ENCODE measurements at regions not wholly inside any gene's neighbourhood (a gene's known extent, or its start where the extent isn't known, plus 50 kb on each side); places are given as distances from the start of the nearest gene placed in this dataset.

DNA sequence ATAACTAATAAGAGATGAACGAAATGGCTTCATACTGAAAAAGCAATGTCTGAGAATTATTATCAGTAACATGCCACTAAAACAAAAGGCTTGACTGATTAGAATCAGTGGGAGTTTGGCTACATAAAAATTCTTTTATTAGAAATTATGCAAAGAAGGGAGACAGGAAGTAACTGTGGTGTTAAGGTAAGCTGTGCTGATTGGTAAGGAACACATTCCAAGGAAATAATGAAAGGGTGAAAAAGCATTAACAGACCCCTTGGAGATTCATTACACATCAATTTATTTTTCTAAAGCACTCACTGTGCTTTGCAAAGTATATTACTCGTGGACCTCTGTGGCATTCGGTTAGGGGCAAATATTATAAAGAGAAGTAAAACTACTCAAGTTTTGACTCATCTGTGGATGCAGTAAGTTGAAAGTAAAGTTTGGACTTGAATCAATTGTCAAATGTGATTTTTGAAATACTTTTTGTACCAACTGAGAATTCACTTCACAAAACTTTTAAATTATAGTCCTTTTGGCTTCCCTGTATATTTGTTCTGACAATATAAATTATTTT is 176.1 kb upstream of the ZPLD1 start:
- no peak for TF ChIP-seq CTCF (IDR thresholded peaks at IDR 0.05; ENCODE audit: partially characterized antibody, unreplicated experiment)
- DNase-seq: no peak
- no peaks in the 10 kb centered on the region for H3K36me3 Mint-ChIP-seq (ENCODE audit: unreplicated experiment)
- H3K27me3 Mint-ChIP-seq (ENCODE audit: unreplicated experiment): no peaks in the 10 kb centered on the region
- no peak overlapping the region for H3K4me3 Mint-ChIP-seq (ENCODE audit: unreplicated experiment)
- no peaks in the 10 kb centered on the region for H3K4me1 Mint-ChIP-seq (ENCODE audit: low read depth, unreplicated experiment)
- no peaks in the 10 kb centered on the region for H3K9me3 Mint-ChIP-seq (ENCODE audit: unreplicated experiment)
- no peak overlapping the region for H3K27ac Mint-ChIP-seq (ENCODE audit: unreplicated experiment)

GRCh38 chr3:102259663-102260062 is 175.2 kb upstream of the ZPLD1 start:
- H3K9me3 Mint-ChIP-seq (ENCODE audit: unreplicated experiment): no peaks in the 10 kb centered on the region
- no peaks in the 10 kb centered on the region for H3K36me3 Mint-ChIP-seq (ENCODE audit: unreplicated experiment)

GRCh38 chr3:102265720-102266119 is 169.1 kb upstream of the ZPLD1 start:
- DNase-seq: no peak
- Mint-ChIP-seq H3K4me1 (ENCODE audit: low read depth, unreplicated experiment) (no peaks in the 10 kb centered on the region), H3K27me3 (ENCODE audit: unreplicated experiment) (no peaks in the 10 kb centered on the region), H3K36me3 (ENCODE audit: unreplicated experiment) (no peaks in the 10 kb centered on the region), H3K27ac (ENCODE audit: unreplicated experiment) (no peak overlapping the region), H3K9me3 (ENCODE audit: unreplicated experiment) (no peaks in the 10 kb centered on the region), H3K4me3 (ENCODE audit: unreplicated experiment) (no peak overlapping the region)
- no peak for TF ChIP-seq CTCF (IDR thresholded peaks at IDR 0.05; ENCODE audit: partially characterized antibody, unreplicated experiment)

More at GRCh38 chr3:102259663-102260062, 175.2 kb upstream of the ZPLD1 start:
- DNase-seq: no peak
- no peaks in the 10 kb centered on the region for H3K4me1 Mint-ChIP-seq (ENCODE audit: low read depth, unreplicated experiment)
- no peak overlapping the region for H3K27ac Mint-ChIP-seq (ENCODE audit: unreplicated experiment)
- no peaks in the 10 kb centered on the region for H3K27me3 Mint-ChIP-seq (ENCODE audit: unreplicated experiment)
- H3K4me3 Mint-ChIP-seq (ENCODE audit: unreplicated experiment): no peak overlapping the region
- TF ChIP-seq CTCF (IDR thresholded peaks at IDR 0.05; ENCODE audit: partially characterized antibody, unreplicated experiment): no peak

GRCh38 chr3:102269406-102269805 is 165.4 kb upstream of the ZPLD1 start:
- no peak for TF ChIP-seq CTCF (IDR thresholded peaks at IDR 0.05; ENCODE audit: partially characterized antibody, unreplicated experiment)
- no peak for DNase-seq
- no peak overlapping the region for H3K27ac Mint-ChIP-seq (ENCODE audit: unreplicated experiment)
- H3K9me3 Mint-ChIP-seq (ENCODE audit: unreplicated experiment): no peaks in the 10 kb centered on the region
- H3K27me3 Mint-ChIP-seq (ENCODE audit: unreplicated experiment): no peaks in the 10 kb centered on the region
- no peak overlapping the region for H3K4me3 Mint-ChIP-seq (ENCODE audit: unreplicated experiment)
- no peaks in the 10 kb centered on the region for H3K36me3 Mint-ChIP-seq (ENCODE audit: unreplicated experiment)
- H3K4me1 Mint-ChIP-seq (ENCODE audit: low read depth, unreplicated experiment): no peaks in the 10 kb centered on the region

DNA sequence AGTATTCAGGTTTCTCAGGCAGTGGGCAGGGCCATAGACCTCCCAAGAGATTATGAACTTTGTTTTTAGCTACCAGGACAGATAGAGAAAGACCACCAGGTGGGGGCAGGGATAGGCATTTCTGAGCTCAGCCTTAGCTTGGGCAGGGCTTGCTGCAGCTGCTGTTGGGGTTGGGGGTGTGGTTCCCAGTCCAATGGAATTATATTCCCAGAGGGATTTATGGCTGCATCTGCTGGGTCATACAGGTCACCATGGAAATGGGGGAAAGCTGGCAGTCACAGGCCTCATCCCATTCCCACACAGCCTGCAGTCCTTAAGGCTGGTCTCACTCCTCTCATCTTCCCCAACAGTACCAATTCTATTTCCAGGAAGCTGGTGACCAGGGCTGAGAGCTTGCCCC is 144.6 kb upstream of the ZPLD1 start:
- H3K4me3 Mint-ChIP-seq (ENCODE audit: unreplicated experiment): no peak overlapping the region
- no peak for TF ChIP-seq CTCF (IDR thresholded peaks at IDR 0.05; ENCODE audit: partially characterized antibody, unreplicated experiment)
- H3K4me1 Mint-ChIP-seq (ENCODE audit: low read depth, unreplicated experiment): no peaks in the 10 kb centered on the region
- H3K27me3 Mint-ChIP-seq (ENCODE audit: unreplicated experiment): peaks cover 2% of the 10 kb centered on the region
- DNase-seq: no peak
- H3K27ac Mint-ChIP-seq (ENCODE audit: unreplicated experiment): no peak overlapping the region
- no peaks in the 10 kb centered on the region for H3K36me3 Mint-ChIP-seq (ENCODE audit: unreplicated experiment)
- H3K9me3 Mint-ChIP-seq (ENCODE audit: unreplicated experiment): no peaks in the 10 kb centered on the region
